HG03159 (cell line): ENCODE measurements at regions not wholly inside any gene's neighbourhood (a gene's known extent, or its start where the extent isn't known, plus 50 kb on each side); places are given as distances from the start of the nearest gene placed in this dataset.
"Not testable (repeated sequence)": the region's sequence is repeated elsewhere in the genome, so short reads cannot be mapped to it uniquely, and the experiment has no call there.

Source experiments
- ATAC-seq: cut with Tn5 transposase; IDR thresholded peaks from one replicate; pipeline ENCODE4 v1.9.1; 2021; ENCODE audit warnings: mild to moderate bottlenecking, moderate library complexity; ENCODE audit not compliant: unreplicated experiment

- ATAC-seq: no peak
Observed at GRCh38 chr2:101612019-101612418, 85.5 kb upstream of the MAP4K4 start.

DNA sequence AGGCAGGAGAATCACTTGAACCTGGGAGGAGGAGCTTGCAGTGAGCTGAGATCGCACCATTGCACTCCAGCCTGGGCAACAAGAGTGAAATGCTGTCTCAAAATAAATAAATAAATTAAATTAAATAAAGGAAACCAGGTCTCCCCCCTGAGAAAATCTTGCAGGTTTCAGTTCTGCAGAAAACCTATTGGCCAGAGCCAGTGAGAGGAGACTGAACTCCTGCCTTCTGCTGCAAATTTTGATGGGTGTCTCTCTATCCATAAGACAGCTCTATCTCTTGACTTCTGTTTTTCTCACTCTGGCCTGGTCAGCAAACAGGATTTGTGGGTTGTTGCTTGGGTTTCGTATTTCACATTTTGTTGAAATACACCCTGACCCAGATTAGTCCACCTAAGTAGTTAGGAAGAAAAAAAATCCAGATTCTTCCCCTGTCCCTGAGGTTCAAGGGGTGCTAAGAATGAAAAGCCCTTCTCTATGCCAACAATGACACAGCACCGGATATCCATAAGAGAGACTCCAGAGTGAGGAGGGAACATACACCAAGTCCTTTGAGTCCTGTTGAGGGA lies 86.7 kb upstream of the MAP4K4 start:
- ATAC-seq: no peak

DNA sequence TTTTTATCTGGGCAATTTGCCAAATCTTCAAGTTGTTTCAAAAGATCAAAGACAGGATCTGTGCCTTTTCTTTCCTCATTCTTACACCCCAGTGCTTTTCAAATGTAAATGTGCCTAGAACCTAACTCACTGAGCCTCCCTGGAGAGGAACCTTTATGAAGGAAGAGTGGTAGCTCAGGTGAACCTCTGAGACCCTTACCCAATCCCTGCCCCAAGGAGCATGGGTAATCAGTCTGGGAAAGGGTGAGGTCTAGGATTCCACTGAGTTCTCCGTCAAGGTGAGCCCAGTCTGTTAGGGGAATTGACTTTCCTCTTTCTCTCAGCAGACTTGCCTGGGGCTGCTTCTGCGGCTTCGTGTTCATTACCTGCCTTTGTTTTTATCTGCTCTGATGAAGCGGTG lies 88.1 kb upstream of the MAP4K4 start:
- no peak for ATAC-seq

GRCh38 chr2:101608408-101609310 lies 88.8 kb upstream of the MAP4K4 start:
- ATAC-seq: no peak

- no peak for ATAC-seq
Observed at GRCh38 chr2:101597347-101597944, 100.1 kb upstream of the MAP4K4 start.

- no peak for ATAC-seq
Observed at GRCh38 chr2:101596333-101596732, 101.2 kb upstream of the MAP4K4 start.

DNA sequence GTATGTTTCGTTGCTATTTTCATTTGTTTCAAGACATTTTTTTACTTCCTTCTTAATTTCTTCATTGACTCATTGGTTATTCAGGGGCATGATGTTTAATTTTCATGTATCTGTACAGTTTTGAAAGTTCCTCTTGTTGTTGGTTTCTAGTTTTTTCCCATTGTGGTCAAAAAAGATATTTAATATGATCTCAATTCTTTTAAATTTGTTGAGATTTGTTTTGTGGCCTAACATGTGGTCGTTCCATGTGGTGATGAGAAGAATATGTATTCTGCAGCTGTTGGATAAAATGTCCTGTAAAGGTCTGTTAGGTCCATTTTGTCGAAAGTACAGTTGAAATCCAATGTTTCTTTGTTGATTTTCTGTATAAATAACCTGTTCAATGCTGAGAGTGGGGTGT lies 110.3 kb upstream of the MAP4K4 start:
- ATAC-seq: no peak

DNA sequence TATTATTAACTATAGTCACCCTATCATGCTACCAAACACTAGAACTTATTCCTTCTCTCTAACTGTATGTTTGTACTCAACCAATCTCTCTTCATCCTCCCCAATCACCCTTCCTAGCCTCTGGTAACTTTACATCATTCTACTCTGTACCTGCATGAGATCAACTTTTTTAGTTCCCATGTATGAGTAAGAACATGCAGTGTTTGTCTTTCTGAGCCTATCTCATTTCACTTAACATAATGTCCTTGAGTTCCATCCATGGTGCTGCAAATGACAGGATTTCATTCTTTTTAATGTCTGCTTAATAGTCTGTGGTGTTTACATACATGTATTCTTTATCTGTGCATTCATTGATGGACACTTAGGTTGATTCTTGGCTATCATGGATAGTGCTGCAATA lies 108.9 kb upstream of the RFX8 start:
- no peak for ATAC-seq

DNA sequence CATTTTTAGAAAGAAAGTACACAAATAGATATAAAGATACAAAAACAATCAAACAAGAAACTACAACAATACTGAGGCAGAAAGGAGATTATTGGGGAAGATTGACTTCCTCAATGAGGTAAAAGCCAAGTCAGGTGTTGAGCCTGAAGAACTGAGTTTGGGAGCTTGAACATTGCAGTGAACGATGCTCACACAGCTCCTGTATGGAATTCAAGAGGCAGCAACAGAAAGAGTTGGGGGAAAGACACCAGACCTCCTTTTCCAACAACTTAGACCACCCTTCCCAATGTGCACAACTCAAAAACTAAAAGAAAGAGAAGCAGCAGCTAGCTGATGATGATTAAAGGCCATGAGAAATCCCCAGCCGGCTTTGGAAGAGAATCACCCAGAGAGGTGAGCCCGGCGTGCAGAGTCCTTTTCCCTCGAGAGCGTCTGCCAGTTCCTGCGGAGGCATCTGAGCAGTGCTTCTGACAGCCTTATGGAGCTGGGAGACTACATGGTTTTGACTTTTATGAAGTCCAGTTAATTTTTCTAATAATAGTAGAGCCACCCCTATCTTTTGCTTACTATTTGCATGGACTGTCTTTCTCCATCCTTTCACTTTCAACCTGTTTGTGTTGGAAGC lies 106.9 kb upstream of the RFX8 start:
- no peak for ATAC-seq

GRCh38 chr2:101580528-101580927 lies 105.6 kb upstream of the RFX8 start:
- no peak for ATAC-seq

DNA sequence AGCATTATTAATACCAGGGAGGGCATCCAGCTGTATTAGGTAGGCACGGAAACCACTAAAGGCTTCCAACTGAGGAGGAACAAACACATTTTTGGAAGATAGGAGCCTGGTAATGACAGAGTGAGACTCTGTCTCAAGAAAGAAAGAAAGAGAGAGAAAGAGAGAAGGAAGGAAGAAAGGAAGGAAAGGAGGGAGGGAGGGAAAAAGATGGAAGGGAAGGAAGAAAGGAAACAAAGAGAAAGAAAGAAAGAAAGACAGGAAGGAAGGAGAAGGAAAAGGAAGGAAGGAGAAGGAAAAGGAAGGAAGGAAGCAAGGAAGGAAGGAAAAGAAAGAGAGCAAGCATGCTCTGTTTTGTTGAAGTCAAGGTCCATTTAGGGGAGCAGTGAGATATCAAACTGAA lies 103.8 kb upstream of the RFX8 start:
- no peak for ATAC-seq

DNA sequence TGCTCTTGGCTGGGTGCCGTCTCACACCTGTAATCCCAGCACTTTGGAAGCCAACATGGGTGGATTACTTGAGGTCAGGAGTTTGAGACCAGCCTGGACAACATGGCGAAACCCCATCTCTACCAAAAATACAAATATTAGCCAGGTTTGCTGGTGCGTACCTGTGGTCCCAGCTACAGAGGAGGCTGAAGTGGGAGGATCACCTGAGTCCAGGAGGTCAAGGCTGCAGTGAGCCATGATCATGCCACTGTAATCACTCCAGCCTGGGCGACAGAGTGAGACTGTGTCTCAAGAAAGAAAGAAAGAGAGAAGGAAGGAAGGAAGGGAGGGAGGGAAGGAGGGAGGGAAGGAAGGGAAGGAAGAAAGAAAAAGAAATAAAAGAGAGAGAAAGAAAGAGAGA lies 103.2 kb upstream of the RFX8 start:
- ATAC-seq: not testable (repeated sequence)

DNA sequence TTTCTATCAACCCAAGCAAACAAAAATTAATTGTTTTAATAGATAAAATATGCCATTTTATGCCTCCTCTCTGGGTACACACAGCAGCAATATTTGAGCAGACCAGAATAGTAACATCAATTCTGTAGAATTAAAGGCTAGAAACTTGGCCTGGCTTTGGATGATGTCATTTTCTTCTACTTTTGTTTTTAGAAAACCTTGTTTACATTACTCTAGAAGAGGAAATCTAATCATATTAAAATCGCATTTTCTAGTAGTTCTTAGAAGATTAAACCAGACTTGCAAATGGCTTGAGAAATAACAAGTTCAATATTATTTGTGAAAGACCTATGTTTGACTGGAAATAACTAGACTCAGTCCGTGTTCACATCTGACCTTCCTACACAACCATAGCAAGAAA lies 102.3 kb upstream of the RFX8 start:
- no peak for ATAC-seq

DNA sequence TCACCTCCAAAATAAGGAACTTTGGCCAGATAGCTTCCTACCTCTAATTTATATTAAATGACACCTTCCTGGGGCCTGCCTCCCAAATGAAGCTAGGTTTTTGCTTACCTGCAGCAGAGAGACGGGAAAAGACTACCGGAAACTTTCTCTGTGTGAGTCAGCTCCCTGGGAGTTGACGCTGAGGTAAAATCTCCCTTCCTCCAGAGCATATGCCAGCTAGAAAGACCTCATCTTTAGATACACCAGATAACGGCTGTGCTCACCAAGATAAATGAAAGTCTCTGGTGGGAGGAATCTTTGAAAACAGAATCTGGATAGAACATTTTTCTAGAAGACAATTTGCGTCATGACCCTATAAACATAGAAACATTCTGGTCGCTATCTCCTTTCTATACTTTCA lies 99.7 kb upstream of the RFX8 start:
- no peak for ATAC-seq

DNA sequence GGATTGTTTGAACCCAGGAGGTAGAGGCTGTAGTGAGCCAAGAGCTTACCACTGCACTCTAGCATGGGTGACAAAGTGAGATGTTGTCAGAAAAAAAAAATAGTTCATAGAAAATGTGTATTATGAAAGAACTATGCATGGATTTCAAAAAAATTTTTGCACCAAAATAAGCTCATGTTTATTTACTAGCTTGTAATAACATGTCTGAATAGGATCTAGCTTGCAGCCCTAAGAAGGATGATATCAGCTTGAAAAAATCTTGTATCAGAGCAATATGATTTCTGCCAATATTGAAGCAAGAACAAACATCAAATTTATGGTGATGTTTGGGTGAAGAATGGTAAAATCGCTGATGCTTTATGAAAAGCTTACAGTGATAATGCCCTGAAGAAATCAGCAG lies 97.0 kb upstream of the RFX8 start:
- no peak for ATAC-seq

DNA sequence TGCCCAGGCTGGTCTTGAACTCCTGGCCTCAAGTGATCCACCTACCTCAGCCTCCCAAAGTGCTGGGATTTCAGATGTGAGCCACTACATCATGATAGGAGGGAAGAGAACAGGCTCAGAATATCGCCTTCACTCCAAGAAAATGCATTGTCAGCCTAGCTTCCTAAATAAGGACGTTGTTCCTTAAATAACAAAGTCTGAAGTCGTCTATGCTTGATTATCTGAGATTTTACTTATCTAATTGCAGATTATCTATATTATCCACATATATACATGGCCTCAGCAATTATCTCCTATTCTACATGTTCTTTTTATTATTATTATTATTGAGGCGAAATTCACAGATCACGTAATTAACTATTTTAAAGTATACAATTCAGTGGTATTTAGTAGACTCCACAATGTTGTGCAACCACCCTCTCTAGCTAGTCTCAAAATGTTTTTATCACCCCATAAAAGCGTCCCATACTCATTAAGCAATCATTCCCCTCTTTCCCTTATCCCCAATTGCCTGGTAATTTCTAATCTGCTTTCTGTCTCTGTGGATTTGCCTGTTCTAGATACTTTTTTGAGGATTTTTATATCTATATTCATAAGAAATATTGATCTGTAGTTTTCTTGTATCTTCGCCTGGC lies 95.1 kb upstream of the RFX8 start:
- no peak for ATAC-seq

GRCh38 chr2:101568969-101569368 lies 94.1 kb upstream of the RFX8 start:
- no peak for ATAC-seq

GRCh38 chr2:101566632-101567228 lies 91.8 kb upstream of the RFX8 start:
- ATAC-seq: no peak

- ATAC-seq: no peak
Observed at GRCh38 chr2:101563849-101564248, 88.9 kb upstream of the RFX8 start.

DNA sequence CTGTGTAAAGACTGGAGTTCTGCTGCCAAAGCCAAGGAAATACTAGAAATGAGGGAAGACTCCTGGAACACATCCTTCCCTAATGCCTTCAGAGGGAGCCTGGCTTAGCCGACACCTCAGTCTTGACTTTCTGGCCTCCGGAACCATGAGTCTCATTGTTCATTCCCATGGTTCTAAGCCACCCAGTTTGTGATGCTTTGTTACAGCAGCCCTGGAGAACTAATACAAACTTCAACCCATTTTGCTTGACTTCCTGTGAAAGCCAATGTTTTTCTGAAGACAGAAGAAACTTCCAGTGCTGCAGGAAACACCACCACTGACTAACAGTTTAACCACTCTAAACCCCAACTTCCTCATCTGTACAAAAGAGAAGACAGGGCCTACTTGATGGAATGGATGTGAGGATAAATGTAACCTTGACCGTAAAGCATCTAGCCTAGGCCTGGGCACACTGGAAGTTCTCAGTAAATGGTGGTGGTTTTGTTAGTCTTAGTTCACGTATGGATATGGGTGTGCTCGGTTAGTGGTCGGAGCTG lies 85.9 kb upstream of the RFX8 start:
- ATAC-seq: no peak

DNA sequence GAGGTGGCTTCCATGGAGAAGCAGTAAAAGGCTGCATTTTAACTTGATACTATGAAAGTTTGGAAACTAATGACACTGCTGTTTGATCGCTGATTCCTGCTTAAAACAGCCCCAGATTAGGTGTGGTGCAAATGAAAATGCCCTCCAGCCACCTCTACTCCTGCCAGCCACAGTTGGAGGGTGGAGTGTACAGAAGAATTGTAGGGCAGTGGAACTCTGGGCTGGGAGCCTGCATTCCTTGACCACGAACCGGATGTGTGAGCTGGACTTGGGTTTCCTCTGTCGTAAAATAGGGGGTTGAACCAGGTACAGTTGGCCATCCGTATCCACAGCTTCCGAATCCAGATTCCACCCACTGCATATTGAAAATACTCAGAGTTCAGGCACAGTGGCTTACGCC lies 84.6 kb upstream of the RFX8 start:
- ATAC-seq: no peak
